NCI-H446 treated with DMSO at 0.1 percent for 48 hours (cell line): ENCODE measurements at regions not wholly inside any gene's neighbourhood (a gene's known extent, or its start where the extent isn't known, plus 50 kb on each side); places are given as distances from the start of the nearest gene placed in this dataset.

Experiments used
- DNase-seq: peaks from one replicate; lab custom pipeline; 2025; lab: John Stamatoyannopoulos, UW

- no peak for DNase-seq
Observed at GRCh38 chr2:145144131-145144728, 624.3 kb upstream of the ZEB2 start.

- DNase-seq, result no peak
Observed at GRCh38 chr2:145141981-145142380, 622.1 kb upstream of the ZEB2 start.

- no peak for DNase-seq
Observed at GRCh38 chr2:145140658-145141057, 620.7 kb upstream of the ZEB2 start.

GRCh38 chr2:145138626-145139025 lies 618.7 kb upstream of the ZEB2 start:
- no peak for DNase-seq

- DNase-seq, result no peak
Observed at GRCh38 chr2:145137901-145138300, 618.0 kb upstream of the ZEB2 start.

- no peak for DNase-seq
Observed at GRCh38 chr2:145137211-145137610, 617.3 kb upstream of the ZEB2 start.

- DNase-seq, result no peak
Observed at GRCh38 chr2:145136702-145137101, 616.8 kb upstream of the ZEB2 start.

GRCh38 chr2:145126146-145126545 lies 606.2 kb upstream of the ZEB2 start:
- no peak for DNase-seq

GRCh38 chr2:145124085-145124484 lies 604.2 kb upstream of the ZEB2 start:
- no peak for DNase-seq

- DNase-seq, result no peak
Observed at GRCh38 chr2:145123606-145124005, 603.7 kb upstream of the ZEB2 start.

GRCh38 chr2:145119225-145119624 lies 599.3 kb upstream of the ZEB2 start:
- no peak for DNase-seq

- no peak for DNase-seq
Observed at GRCh38 chr2:145116834-145117725, 597.2 kb upstream of the ZEB2 start.

- DNase-seq, result no peak
Observed at GRCh38 chr2:145116056-145116455, 596.1 kb upstream of the ZEB2 start.

GRCh38 chr2:145114726-145115125 lies 594.8 kb upstream of the ZEB2 start:
- DNase-seq, result no peak

GRCh38 chr2:145112467-145112866 lies 592.5 kb upstream of the ZEB2 start:
- DNase-seq, result no peak

- no peak for DNase-seq
Observed at GRCh38 chr2:145110668-145111356, 590.9 kb upstream of the ZEB2 start.

- DNase-seq, result no peak
Observed at GRCh38 chr2:145108959-145109710, 589.2 kb upstream of the ZEB2 start.

- no peak for DNase-seq
Observed at GRCh38 chr2:145108361-145108778, 588.5 kb upstream of the ZEB2 start.

- no peak for DNase-seq
Observed at GRCh38 chr2:145106293-145106692, 586.4 kb upstream of the ZEB2 start.

GRCh38 chr2:145102706-145103105 lies 582.8 kb upstream of the ZEB2 start:
- no peak for DNase-seq

- no peak for DNase-seq
Observed at GRCh38 chr2:145100301-145100700, 580.4 kb upstream of the ZEB2 start.

- DNase-seq, result no peak
Observed at GRCh38 chr2:145096582-145096981, 576.7 kb upstream of the ZEB2 start.
